Uterus (tissue), 2 donors: ENCODE measurements at regions not wholly inside any gene's neighbourhood (a gene's known extent, or its start where the extent isn't known, plus 50 kb on each side); places are given as distances from the start of the nearest gene placed in this dataset.

Source experiments
- CTCF ChIP-seq, 4 experiments: fragments of 200-600 bp in 2 of 4; fragments of 450-650 bp in 2 of 4; sonication (generic) in 2 of 4; IDR thresholded peaks; one replicate each; pipeline ENCODE4 v1.5.1; 2016 to 2019; ENCODE audit warnings: antibody characterized with exemption in 4 of 4, mild to moderate bottlenecking in 2 of 4, moderate library complexity in 1 of 4
- POLR2A ChIP-seq, 2 donors: fragments of 450-650 bp; IDR thresholded peaks; one replicate each; pipeline ENCODE4 v1.6.1; 2016; ENCODE audit warnings: antibody characterized with exemption in 2 of 2, mild to moderate bottlenecking in 1 of 2, moderate library complexity in 1 of 2

- no peak for TF ChIP-seq CTCF (IDR thresholded peaks at IDR 0.05)
- TF ChIP-seq POLR2A (IDR thresholded peaks at IDR 0.05): no peak
Observed at GRCh38 chr14:40838601-40839000, 768.1 kb upstream of the LRFN5 start.
